AG09309 (cell line): ENCODE measurements at regions not wholly inside any gene's neighbourhood (a gene's known extent, or its start where the extent isn't known, plus 50 kb on each side); places are given as distances from the start of the nearest gene placed in this dataset.

ENCODE experiments used
- DNase-seq: peaks from one replicate; pipeline ENCODE4 v3.0.0-alpha.2; 2010; ENCODE audit warnings: low read depth
- H3K4me3 ChIP-seq: 2 replicates; pipeline ENCODE4 v1.5.1; 2011; ENCODE audit warnings: mild to moderate bottlenecking, low read depth, low read length, moderate library complexity; ENCODE audit not compliant: control insufficient read depth
- TF ChIP-seq, protein P1 (sequence below): IDR thresholded peaks from 2 replicates; pipeline ENCODE4 v1.5.1; 2011; ENCODE audit warnings: mild to moderate bottlenecking, low read depth, low read length, inconsistent platforms; ENCODE audit not compliant: insufficient read depth, control insufficient read depth; ENCODE audit errors: missing control alignments

DNA sequence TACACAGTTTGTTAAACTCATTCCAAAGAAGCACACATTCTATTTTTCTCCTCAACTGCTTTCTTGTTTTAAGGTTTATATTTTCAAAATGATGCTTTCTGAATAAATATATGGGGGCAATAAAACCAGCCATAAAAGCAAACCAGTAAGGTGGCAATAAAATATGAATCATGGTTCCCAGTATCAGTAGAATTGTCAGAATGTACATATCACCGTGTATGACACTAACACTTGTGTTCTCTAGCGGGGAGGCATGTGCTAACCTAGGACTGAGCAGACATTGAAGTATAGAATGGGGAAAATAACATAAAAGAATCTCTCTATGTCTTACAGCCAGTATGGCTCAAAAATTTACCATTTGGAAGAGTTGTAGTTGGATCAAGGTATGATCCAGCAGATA lies 329.9 kb upstream of the ISL1 start:
- TF ChIP-seq, protein P1, sequence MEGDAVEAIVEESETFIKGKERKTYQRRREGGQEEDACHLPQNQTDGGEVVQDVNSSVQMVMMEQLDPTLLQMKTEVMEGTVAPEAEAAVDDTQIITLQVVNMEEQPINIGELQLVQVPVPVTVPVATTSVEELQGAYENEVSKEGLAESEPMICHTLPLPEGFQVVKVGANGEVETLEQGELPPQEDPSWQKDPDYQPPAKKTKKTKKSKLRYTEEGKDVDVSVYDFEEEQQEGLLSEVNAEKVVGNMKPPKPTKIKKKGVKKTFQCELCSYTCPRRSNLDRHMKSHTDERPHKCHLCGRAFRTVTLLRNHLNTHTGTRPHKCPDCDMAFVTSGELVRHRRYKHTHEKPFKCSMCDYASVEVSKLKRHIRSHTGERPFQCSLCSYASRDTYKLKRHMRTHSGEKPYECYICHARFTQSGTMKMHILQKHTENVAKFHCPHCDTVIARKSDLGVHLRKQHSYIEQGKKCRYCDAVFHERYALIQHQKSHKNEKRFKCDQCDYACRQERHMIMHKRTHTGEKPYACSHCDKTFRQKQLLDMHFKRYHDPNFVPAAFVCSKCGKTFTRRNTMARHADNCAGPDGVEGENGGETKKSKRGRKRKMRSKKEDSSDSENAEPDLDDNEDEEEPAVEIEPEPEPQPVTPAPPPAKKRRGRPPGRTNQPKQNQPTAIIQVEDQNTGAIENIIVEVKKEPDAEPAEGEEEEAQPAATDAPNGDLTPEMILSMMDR = no peak
- no peak for DNase-seq
- no peak overlapping the region for H3K4me3 ChIP-seq

- H3K4me3 ChIP-seq = no peak overlapping the region
- DNase-seq = no peak
- TF ChIP-seq, protein P1 = no peak
Measured at GRCh38 chr5:51060953-51061352, 322.3 kb upstream of the ISL1 start.

DNA sequence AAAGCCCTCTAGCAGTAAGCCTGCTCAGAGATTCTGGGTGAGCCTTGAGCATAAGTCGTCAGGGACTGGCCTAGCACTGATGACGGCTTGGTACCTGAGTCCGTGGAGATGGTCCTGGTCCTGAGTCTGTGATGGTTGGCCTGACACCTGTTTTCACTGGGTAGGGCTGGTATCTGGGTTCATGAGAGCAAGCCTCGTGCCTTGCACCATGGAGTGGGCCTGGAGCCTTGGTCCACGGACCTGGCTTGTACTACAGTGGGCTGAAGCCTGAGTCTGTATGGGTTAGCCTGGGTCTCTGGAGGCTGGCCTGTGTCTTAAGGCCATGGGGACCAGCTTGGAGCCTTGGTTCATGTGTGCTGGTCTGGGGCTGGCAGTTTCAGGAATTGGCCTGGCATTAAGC lies 310.3 kb upstream of the ISL1 start:
- DNase-seq = no peak
- TF ChIP-seq, protein P1 = no peak
- H3K4me3 ChIP-seq = no peak overlapping the region

DNA sequence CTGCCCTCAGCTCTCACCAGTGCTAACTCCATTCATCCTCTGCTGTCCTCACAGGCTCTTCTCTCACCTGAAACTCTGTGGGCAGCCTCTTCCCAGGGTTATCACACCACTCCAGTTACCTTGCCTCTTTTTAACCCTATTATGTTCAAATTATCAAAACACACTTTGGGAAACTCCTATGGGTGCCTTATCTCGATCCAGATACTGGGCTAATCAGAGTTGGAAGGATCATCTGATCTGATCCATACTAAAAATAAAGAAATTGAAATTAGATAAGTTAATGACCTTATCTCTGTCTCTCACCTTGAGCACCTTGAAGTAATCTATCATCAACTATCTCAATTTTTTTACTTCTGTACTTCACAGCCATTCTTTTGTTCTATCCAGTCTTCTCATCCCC lies 300.5 kb upstream of the ISL1 start:
- TF ChIP-seq, protein P1 = no peak
- no peak for DNase-seq
- no peak overlapping the region for H3K4me3 ChIP-seq

DNA sequence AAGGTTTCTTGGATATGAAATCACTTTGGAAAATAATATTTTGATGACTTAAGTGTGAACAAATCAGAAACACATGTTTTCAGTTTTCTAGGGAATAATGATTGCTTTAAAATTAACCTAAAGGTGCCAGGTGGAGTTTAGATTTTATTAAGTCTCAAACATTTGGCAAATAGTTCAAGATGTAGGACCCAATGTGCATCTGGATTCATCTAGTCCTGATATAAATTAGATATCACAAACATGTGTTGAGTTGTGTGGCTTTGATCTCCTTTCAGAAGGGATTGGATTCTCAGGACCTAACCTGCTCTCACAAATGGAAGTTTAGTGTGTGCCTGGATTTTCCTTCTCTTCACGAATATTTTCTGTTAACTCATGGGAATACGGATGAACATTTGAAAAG lies 291.4 kb upstream of the ISL1 start:
- DNase-seq = no peak
- H3K4me3 ChIP-seq = no peak overlapping the region
- TF ChIP-seq, protein P1 = no peak

DNA sequence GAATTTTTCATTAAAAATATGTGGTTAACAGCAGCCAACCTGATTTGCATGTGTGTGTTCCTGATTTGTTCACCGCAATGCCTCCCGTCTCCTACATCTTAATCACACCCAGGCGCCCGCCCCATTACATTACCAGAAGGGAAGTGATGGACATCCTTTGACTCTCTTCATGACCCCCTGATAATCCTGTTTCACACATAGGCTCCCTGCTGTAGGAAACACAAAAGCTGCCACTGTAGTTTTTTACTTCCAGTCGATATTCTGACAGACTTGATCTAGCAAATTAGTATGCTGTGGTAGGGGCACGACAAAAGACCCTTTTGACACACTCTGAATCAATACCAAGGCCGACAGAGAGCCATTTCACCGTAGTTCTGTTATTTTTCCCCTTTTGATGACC lies 287.8 kb upstream of the ISL1 start:
- no peak for DNase-seq
- H3K4me3 ChIP-seq = no peak overlapping the region
- TF ChIP-seq, protein P1 = no peak

- no peak overlapping the region for H3K4me3 ChIP-seq
- DNase-seq = no peak
- TF ChIP-seq, protein P1 = no peak
Measured at GRCh38 chr5:51096859-51097258, 286.4 kb upstream of the ISL1 start.
